H1 (cell line): ENCODE measurements at regions not wholly inside any gene's neighbourhood (a gene's known extent, or its start where the extent isn't known, plus 50 kb on each side); places are given as distances from the start of the nearest gene placed in this dataset.

Experiments used
- CTCF ChIA-PET: fragments of 300-600 bp; sonication (Branson Sonifier 250); formaldehyde crosslinking; loops from one replicate; lab custom pipeline; 2021; ENCODE audit not compliant: partially characterized antibody; lab: Charles Lee
- POLR2A ChIA-PET: fragments of 300-600 bp; sonication (Branson Sonifier 250); formaldehyde crosslinking; loops from one replicate; lab custom pipeline; 2021; ENCODE audit warnings: inconsistent platforms; ENCODE audit not compliant: partially characterized antibody; lab: Charles Lee
- DNase-seq, 2 experiments: peaks; one replicate each; pipeline versions ENCODE4 v3.0.0 to v3.0.0-alpha.2; 2010 to 2022; ENCODE audit warnings: low spot score in 2 of 2, low read depth in 1 of 2, mixed read lengths in 1 of 2
- FAIRE-seq: peaks from 2 replicates; lab custom pipeline; 2011; peaks lifted over from hg19 to GRCh38; lab: Jason Lieb, UNC
- H2AFZ ChIP-seq: 2 replicates; pipeline ENCODE4 v1.8.1; 2012; ENCODE audit warnings: low read length, inconsistent platforms
- H2AK5ac ChIP-seq: 2 replicates; pipeline ENCODE4 v1.6.1; 2013; ENCODE audit warnings: low read depth, low read length
- H2BK120ac ChIP-seq: replicated peaks from 2 replicates; pipeline ENCODE3; 2013; ENCODE audit warnings: low read depth, low read length, inconsistent platforms
- H2BK12ac ChIP-seq: 2 replicates; pipeline ENCODE4 v1.6.1; 2013; ENCODE audit warnings: low read depth, low read length
- H2BK15ac ChIP-seq: 2 replicates; pipeline ENCODE4 v1.6.1; 2013; ENCODE audit warnings: low read length
- H2BK20ac ChIP-seq: 2 replicates; pipeline ENCODE4 v1.6.1; 2013; ENCODE audit warnings: low read length
- H2BK5ac ChIP-seq: 2 replicates; pipeline ENCODE4 v1.6.1; 2013; ENCODE audit warnings: low read depth, low read length
- H3K14ac ChIP-seq: 2 replicates; pipeline ENCODE4 v1.6.1; 2013; ENCODE audit warnings: inconsistent platforms; ENCODE audit not compliant: insufficient read length
- H3K18ac ChIP-seq: 2 replicates; pipeline ENCODE4 v1.6.1; 2013; ENCODE audit warnings: low read length; ENCODE audit errors: extremely low read depth
- H3K23ac ChIP-seq: 2 replicates; pipeline ENCODE4 v1.6.1; 2013; ENCODE audit warnings: inconsistent platforms; ENCODE audit not compliant: insufficient read length
- H3K23me2 ChIP-seq: 2 replicates; pipeline ENCODE4 v1.6.1; 2013; ENCODE audit warnings: low read depth, low read length
- H3K27ac ChIP-seq: 2 replicates; pipeline ENCODE4 v1.6.1; 2011; ENCODE audit warnings: low read depth, low read length, inconsistent platforms
- H3K27me3 ChIP-seq, 4 experiments: replicated peaks in 1 of 4; 1 replicate in 1 of 4; 2 replicates in 3 of 4; pipeline versions ENCODE4 v1.6.1 to v1.8.1; 2011 to 2013; ENCODE audit warnings: low read length in 3 of 4, mild to moderate bottlenecking in 3 of 4, inconsistent platforms in 2 of 4, mixed read lengths in 2 of 4, moderate library complexity in 1 of 4; ENCODE audit not compliant: control insufficient read depth in 3 of 4, insufficient read depth in 3 of 4; ENCODE audit errors: extremely low read depth in 1 of 4
- H3K36me3 ChIP-seq, 4 experiments: 2 replicates each; pipeline versions ENCODE4 v1.6.1 to v1.8.1; 2011 to 2013; ENCODE audit warnings: mild to moderate bottlenecking in 4 of 4, low read length in 3 of 4, moderate library complexity in 2 of 4, control low read depth in 1 of 4, inconsistent platforms in 1 of 4; ENCODE audit not compliant: insufficient read depth in 4 of 4, control insufficient read depth in 2 of 4
- H3K4ac ChIP-seq: replicated peaks from 2 replicates; pipeline ENCODE3; 2013; ENCODE audit warnings: low read length, low read depth, mixed read lengths, inconsistent platforms; ENCODE audit not compliant: insufficient read length
- H3K4me1 ChIP-seq, 4 experiments: replicated peaks in 1 of 4; 1 replicate in 1 of 4; 2 replicates in 3 of 4; pipeline versions ENCODE4 v1.6.1 to v1.8.1; 2011 to 2013; ENCODE audit warnings: low read length in 3 of 4, inconsistent platforms in 2 of 4, mixed read lengths in 1 of 4; ENCODE audit not compliant: insufficient read depth in 4 of 4, control insufficient read depth in 3 of 4
- H3K4me2 ChIP-seq, 2 experiments: 2 replicates each; pipeline versions ENCODE4 v1.6.1 to v1.8.1; 2011 to 2013; ENCODE audit warnings: low read depth in 2 of 2, low read length in 2 of 2, control low read depth in 1 of 2, inconsistent platforms in 1 of 2, mild to moderate bottlenecking in 1 of 2; ENCODE audit not compliant: insufficient read depth in 1 of 2
- H3K4me3 ChIP-seq, 4 experiments: fragments of 200-600, 300-600 bp in 1 of 4; sonication (generic), shearing (Covaris generic), sonication (Bioruptor Twin) in 1 of 4; 2 replicates each; pipeline versions ENCODE4 v1.5.1 to v1.8.1; 2011 to 2016; ENCODE audit warnings: low read length in 4 of 4, low read depth in 3 of 4, control low read depth in 2 of 4, inconsistent platforms in 2 of 4, mild to moderate bottlenecking in 2 of 4, mixed read lengths in 1 of 4, moderate library complexity in 1 of 4; ENCODE audit not compliant: insufficient read depth in 2 of 4; ENCODE audit errors: extremely low read depth in 1 of 4
- H3K56ac ChIP-seq: replicated peaks from 2 replicates; pipeline ENCODE3; 2013; ENCODE audit warnings: low read depth, mild to moderate bottlenecking, mixed read lengths, low read length, inconsistent platforms; ENCODE audit not compliant: insufficient read length
- H3K79me1 ChIP-seq: 2 replicates; pipeline ENCODE4 v1.6.1; 2013; ENCODE audit warnings: low read depth, low read length, control low read depth
- H3K79me2 ChIP-seq, 2 experiments: 2 replicates each; pipeline versions ENCODE4 v1.6.1 to v1.8.1; 2012 to 2013; ENCODE audit warnings: low read length in 2 of 2, mild to moderate bottlenecking in 2 of 2, inconsistent platforms in 1 of 2; ENCODE audit not compliant: insufficient read depth in 2 of 2, control insufficient read depth in 1 of 2
- H3K9ac ChIP-seq, 4 experiments: replicated peaks in 1 of 4; 1 replicate in 1 of 4; 2 replicates in 3 of 4; pipeline versions ENCODE4 v1.6.1 to v1.8.1; 2011 to 2013; ENCODE audit warnings: low read depth in 3 of 4, low read length in 3 of 4, control low read depth in 2 of 4, mild to moderate bottlenecking in 2 of 4, moderate library complexity in 2 of 4, inconsistent platforms in 1 of 4; ENCODE audit errors: extremely low read depth in 1 of 4
- H3K9me3 ChIP-seq, 2 experiments: 2 replicates each; pipeline versions ENCODE4 v1.6.1 to v1.8.1; 2012 to 2013; ENCODE audit warnings: mild to moderate bottlenecking in 2 of 2, moderate library complexity in 2 of 2, control low read depth in 1 of 2, inconsistent platforms in 1 of 2, low read depth in 1 of 2, low read length in 1 of 2, mixed read lengths in 1 of 2; ENCODE audit not compliant: insufficient read depth in 2 of 2
- H4K20me1 ChIP-seq, 2 experiments: replicated peaks in 1 of 2; 2 replicates each; pipeline versions ENCODE3 to v1.8.1; 2011 to 2013; ENCODE audit warnings: inconsistent platforms in 2 of 2, low read length in 2 of 2, mild to moderate bottlenecking in 1 of 2; ENCODE audit not compliant: insufficient read depth in 2 of 2, control insufficient read depth in 1 of 2
- H4K5ac ChIP-seq: 2 replicates; pipeline ENCODE4 v1.6.1; 2013; ENCODE audit warnings: low read length, low read depth, mixed read lengths, inconsistent platforms; ENCODE audit not compliant: insufficient read length
- H4K8ac ChIP-seq: 2 replicates; pipeline ENCODE4 v1.8.0; 2013; ENCODE audit warnings: mild to moderate bottlenecking, moderate library complexity, low read length, inconsistent platforms; ENCODE audit not compliant: insufficient read depth; ENCODE audit errors: extremely low read depth
- H4K91ac ChIP-seq: replicated peaks from 2 replicates; pipeline ENCODE3; 2013; ENCODE audit warnings: low read length, mixed read lengths, inconsistent platforms; ENCODE audit not compliant: insufficient read length
- EGR1 ChIP-seq: IDR thresholded peaks from 2 replicates; pipeline ENCODE4 v1.6.1; 2011; ENCODE audit warnings: low read depth, low read length, borderline replicate concordance
- EP300 ChIP-seq, 2 experiments: IDR thresholded peaks; 1 replicate in 1 of 2; 2 replicates in 1 of 2; pipeline ENCODE4 v1.6.1; 2011 to 2012; ENCODE audit warnings: low read depth in 2 of 2, low read length in 2 of 2, mild to moderate bottlenecking in 2 of 2, borderline replicate concordance in 1 of 2, inconsistent platforms in 1 of 2, moderate library complexity in 1 of 2
- MAFK ChIP-seq: IDR thresholded peaks from 2 replicates; pipeline ENCODE4 v1.6.1; 2012; ENCODE audit warnings: low read depth, mild to moderate bottlenecking, improper control_type of control experiment, low read length
- PHF8 ChIP-seq: fragments of 200-600 bp; sonication (generic); conservative IDR thresholded peaks from 2 replicates; pipeline ENCODE4 v1.7.1; 2012; ENCODE audit warnings: low read depth, mild to moderate bottlenecking, inconsistent platforms, low read length, moderate library complexity
- POU5F1 ChIP-seq: IDR thresholded peaks from 2 replicates; pipeline ENCODE4 v1.6.1; 2011; ENCODE audit warnings: low read depth, mild to moderate bottlenecking, low read length, moderate library complexity
- SP2 ChIP-seq: IDR thresholded peaks from 2 replicates; pipeline ENCODE4 v1.6.1; 2012; ENCODE audit warnings: mild to moderate bottlenecking, low read length, inconsistent platforms
- SRF ChIP-seq: IDR thresholded peaks from 2 replicates; pipeline ENCODE4 v1.6.1; 2011; ENCODE audit warnings: mild to moderate bottlenecking, low read depth, low read length, moderate library complexity
- ZNF274 ChIP-seq: IDR thresholded peaks from 2 replicates; pipeline ENCODE4 v1.7.0; 2012; ENCODE audit warnings: low read length, borderline replicate concordance; ENCODE audit errors: extremely low read depth
- WGBS, 2 experiments: shearing (Covaris generic) in 1 of 2; methylation state at CpG; one replicate each; pipeline versions ENCODE4 v1.1.6 to v1.1.7; 2013 to 2015; ENCODE audit warnings: low lambda C conversion rate in 2 of 2, mixed read lengths in 2 of 2, inconsistent platforms in 1 of 2, low coverage in 1 of 2, missing lambda C conversion rate in 1 of 2; ENCODE audit not compliant: insufficient replicate concordance in 2 of 2, insufficient coverage in 1 of 2, insufficient read length in 1 of 2; ENCODE audit errors: extremely low coverage in 1 of 2, missing lambda C conversion rate in 1 of 2; 5-methylcytosine and 5-hydroxymethylcytosine counted together
- TF ChIP-seq, protein P1 (sequence below): IDR thresholded peaks from 2 replicates; pipeline ENCODE4 v1.6.1; 2011; ENCODE audit warnings: low read length, improper control_type of control experiment

DNA sequence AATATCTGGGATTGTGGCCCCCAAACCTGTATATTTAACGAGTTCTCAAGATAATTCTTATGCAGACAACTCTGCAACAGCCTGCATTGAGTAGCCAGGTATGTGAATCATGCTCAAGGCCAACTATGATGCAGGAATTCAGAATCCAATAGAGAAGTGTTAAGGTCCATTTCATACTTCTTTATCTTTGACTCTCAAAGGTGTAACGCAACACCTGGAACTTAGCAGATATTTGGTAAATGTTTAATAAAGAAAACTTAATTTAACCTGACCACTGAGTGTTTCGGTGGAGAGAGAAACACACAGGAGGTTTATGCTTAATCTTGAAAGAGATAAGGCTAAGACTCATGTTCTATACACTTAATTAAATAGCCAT lies 156.5 kb upstream of the PLEKHG7 start:
- FAIRE-seq (no peak), DNase-seq (no peak)
- no peak overlapping the region for H2BK120ac ChIP-seq
- ChIA-PET CTCF (interaction anchor here (0.6 to 1.5 kb wide), 2 partner anchors 40 to 41 kb away, joined by 3 read pairs; no protein-coding TSS in a partner anchor), POLR2A (no interaction called here)
- no peaks in the 10 kb centered on the region for H3K23me2 ChIP-seq
- H3K56ac ChIP-seq, result no peak overlapping the region
- H3K4ac ChIP-seq, result no peak overlapping the region
- H3K27ac ChIP-seq, result no peak overlapping the region
- no peak overlapping the region for H3K14ac ChIP-seq
- WGBS, 2 experiments, result 78% methylated on average over 3 of the region's 3 CpGs; no CpG with 5 or more reads in 1 of the 2 experiments
- H3K4me2 ChIP-seq, result no peak overlapping the region
- H3K9ac ChIP-seq, result no peak overlapping the region
- H2AFZ ChIP-seq, result 0 out of 2 replicates have a peak overlapping the region, but pooled peaks have one; percentile 70
- no peak overlapping the region for H4K8ac ChIP-seq
- H3K9me3 ChIP-seq, result no peaks in the 10 kb centered on the region
- H3K27me3 ChIP-seq, result no peaks in the 10 kb centered on the region
- no peaks in the 10 kb centered on the region for H3K36me3 ChIP-seq
- no peak overlapping the region for H3K18ac ChIP-seq
- H3K79me2 ChIP-seq, result no peaks in the 10 kb centered on the region
- H4K20me1 ChIP-seq, result no peaks in the 10 kb centered on the region
- H3K4me1 ChIP-seq, result no peaks in the 10 kb centered on the region
- H2AK5ac ChIP-seq, result no peak overlapping the region
- no peak overlapping the region for H2BK20ac ChIP-seq
- H3K23ac ChIP-seq, result no peak overlapping the region
- H2BK5ac ChIP-seq, result no peak overlapping the region
- H3K4me3 ChIP-seq, result no peak overlapping the region
- no peak overlapping the region for H2BK12ac ChIP-seq
- H3K79me1 ChIP-seq, result no peaks in the 10 kb centered on the region
- no peak overlapping the region for H2BK15ac ChIP-seq
- H4K5ac ChIP-seq, result no peak overlapping the region
- H4K91ac ChIP-seq, result no peak overlapping the region
- no peak for TF ChIP-seq SRF
- TF ChIP-seq SP2, result no peak
- TF ChIP-seq EGR1, result no peak
- TF ChIP-seq POU5F1, result no peak
- no peak for TF ChIP-seq ZNF274
- TF ChIP-seq, protein P1, sequence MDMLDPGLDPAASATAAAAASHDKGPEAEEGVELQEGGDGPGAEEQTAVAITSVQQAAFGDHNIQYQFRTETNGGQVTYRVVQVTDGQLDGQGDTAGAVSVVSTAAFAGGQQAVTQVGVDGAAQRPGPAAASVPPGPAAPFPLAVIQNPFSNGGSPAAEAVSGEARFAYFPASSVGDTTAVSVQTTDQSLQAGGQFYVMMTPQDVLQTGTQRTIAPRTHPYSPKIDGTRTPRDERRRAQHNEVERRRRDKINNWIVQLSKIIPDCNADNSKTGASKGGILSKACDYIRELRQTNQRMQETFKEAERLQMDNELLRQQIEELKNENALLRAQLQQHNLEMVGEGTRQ, result no peak
- no peak for TF ChIP-seq MAFK
- no peak for TF ChIP-seq EP300 (IDR thresholded peaks at IDR 0.05; ENCODE audit: borderline replicate concordance in 1 of 2, low read depth in 2 of 2, low read length in 2 of 2)
- no peak for TF ChIP-seq PHF8
